ENCODE measurements at regions not wholly inside any gene's neighbourhood (a gene's known extent, or its start where the extent isn't known, plus 50 kb on each side); places are given as distances from the start of the nearest gene placed in this dataset.
A peak's percentile ranks its signal among the peaks of the same experiment; 100 is the strongest.

DNA sequence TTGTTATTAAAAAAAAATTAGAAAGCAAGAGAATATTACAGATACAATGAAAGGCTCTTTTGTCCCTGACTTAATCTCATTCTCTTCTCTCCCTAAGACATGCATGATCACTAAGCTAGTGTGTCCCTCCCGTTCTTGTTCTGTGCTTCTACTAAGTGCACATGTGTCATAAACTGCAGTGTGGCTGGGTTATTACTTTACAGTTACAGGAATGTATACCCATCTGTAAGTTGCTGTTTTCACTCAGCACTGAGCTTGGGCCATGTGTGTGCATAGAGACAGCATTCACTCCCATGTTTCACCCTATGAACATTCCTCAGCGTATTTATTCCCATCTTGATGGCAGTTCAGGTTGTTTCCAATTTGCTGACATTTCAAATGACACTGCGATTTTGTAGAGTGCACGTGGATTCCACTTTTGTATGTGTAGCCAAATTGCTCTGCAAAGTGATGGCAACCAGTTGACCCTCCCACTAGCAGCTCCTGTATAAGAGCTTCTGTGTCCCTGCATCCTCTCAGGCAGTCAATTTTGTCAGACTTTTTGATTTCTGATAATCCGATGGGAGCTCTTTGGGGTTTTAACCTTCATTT, 145.8 kb upstream of the UBE2E1 start:
- Histone ChIP-seq H3K36me3 (ENCODE audit: insufficient read depth, low read length) (no peaks in the 10 kb centered on the region), H3K79me2 (ENCODE audit: insufficient read depth, low read length) (no peaks in the 10 kb centered on the region), H3K4me1 (ENCODE audit: insufficient read depth, low read length) (peaks cover 8% of the 10 kb centered on the region), H3K27ac (ENCODE audit: low read depth, low read length) (no peak overlapping the region), H3K27me3 (ENCODE audit: insufficient read depth, low read length) (no peaks in the 10 kb centered on the region), H3K4me3 (ENCODE audit: insufficient read depth, low read length) (no peak overlapping the region), H3K9me3 (ENCODE audit: low read depth, low read length) (no peaks in the 10 kb centered on the region), H4K20me1 (ENCODE audit: insufficient read depth, low read length) (no peaks in the 10 kb centered on the region), H3K4me2 (ENCODE audit: insufficient read depth, low read length) (no peak overlapping the region), H2AFZ (ENCODE audit: low read length) (no peak overlapping the region)
- DNase-seq (ENCODE audit: insufficient read length, low spot score, missing footprints) = no peak
- TF ChIP-seq CTCF (IDR thresholded peaks at IDR 0.05; ENCODE audit: extremely low read depth, low read depth, low read length) = no peak

DNA sequence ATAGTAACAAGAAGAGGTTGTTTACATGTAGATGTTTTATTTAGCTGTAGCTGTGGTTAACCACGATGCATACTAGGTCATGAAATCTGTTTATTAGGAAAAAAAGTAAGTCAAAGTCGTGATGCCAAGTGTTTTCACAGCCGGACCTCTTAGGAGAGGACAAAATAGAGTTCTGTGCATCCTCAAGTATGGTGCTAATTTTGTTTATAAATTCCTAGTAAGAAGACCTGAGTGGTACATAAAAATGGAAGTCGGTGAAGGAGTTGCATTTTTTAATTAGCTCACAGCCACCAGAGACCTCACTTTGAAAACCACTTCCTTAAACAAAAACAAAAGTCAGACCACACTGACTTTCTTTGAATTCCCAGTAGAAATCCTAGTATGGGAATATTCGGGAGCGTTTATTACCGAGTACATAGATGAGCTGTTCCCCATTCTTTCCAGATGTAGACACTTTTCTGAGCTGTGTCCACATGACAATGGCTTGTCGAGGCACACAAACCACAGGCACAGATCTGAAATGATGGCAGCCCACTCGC, 143.6 kb upstream of the UBE2E1 start:
- peak; percentile 55 for DNase-seq (ENCODE audit: insufficient read length, low spot score, missing footprints)
- Histone ChIP-seq H3K36me3 (ENCODE audit: insufficient read depth, low read length) (no peaks in the 10 kb centered on the region), H3K9me3 (ENCODE audit: low read depth, low read length) (no peaks in the 10 kb centered on the region), H3K27ac (ENCODE audit: low read depth, low read length) (no peak overlapping the region), H3K4me3 (ENCODE audit: insufficient read depth, low read length) (peak overlapping the region; percentile 23), H3K4me1 (ENCODE audit: insufficient read depth, low read length) (peaks cover 8% of the 10 kb centered on the region), H2AFZ (ENCODE audit: low read length) (peak overlapping the region; percentile 61), H3K4me2 (ENCODE audit: insufficient read depth, low read length) (no peak overlapping the region), H4K20me1 (ENCODE audit: insufficient read depth, low read length) (no peaks in the 10 kb centered on the region), H3K79me2 (ENCODE audit: insufficient read depth, low read length) (no peaks in the 10 kb centered on the region), H3K27me3 (ENCODE audit: insufficient read depth, low read length) (no peaks in the 10 kb centered on the region)
- no peak for TF ChIP-seq CTCF (IDR thresholded peaks at IDR 0.05; ENCODE audit: extremely low read depth, low read depth, low read length)

DNA sequence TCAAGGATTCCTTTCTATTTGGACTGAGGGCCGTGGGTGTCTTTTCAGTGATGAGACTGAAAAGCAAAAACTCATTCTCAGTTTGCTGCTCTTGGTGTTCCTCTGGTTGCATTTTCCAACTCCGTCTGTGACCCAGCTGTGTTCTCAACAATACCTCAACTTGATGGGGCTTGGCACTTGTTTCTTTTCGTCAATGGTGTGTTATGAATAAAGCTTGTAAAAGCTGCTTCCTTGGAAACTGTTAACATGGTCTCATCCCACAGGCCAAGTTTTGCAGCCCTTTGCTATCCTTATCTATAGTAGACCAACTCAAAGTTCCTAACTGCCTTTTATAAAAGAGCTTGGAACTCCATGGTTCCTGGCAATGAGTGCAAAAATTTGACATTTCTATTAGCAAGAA, 142.5 kb upstream of the UBE2E1 start:
- TF ChIP-seq CTCF (IDR thresholded peaks at IDR 0.05; ENCODE audit: extremely low read depth, low read depth, low read length) = no peak
- Histone ChIP-seq H3K27me3 (ENCODE audit: insufficient read depth, low read length) (no peaks in the 10 kb centered on the region), H3K4me2 (ENCODE audit: insufficient read depth, low read length) (no peak overlapping the region), H4K20me1 (ENCODE audit: insufficient read depth, low read length) (no peaks in the 10 kb centered on the region), H3K4me3 (ENCODE audit: insufficient read depth, low read length) (no peak overlapping the region), H3K79me2 (ENCODE audit: insufficient read depth, low read length) (no peaks in the 10 kb centered on the region), H3K27ac (ENCODE audit: low read depth, low read length) (no peak overlapping the region), H3K9me3 (ENCODE audit: low read depth, low read length) (no peaks in the 10 kb centered on the region), H3K36me3 (ENCODE audit: insufficient read depth, low read length) (no peaks in the 10 kb centered on the region), H2AFZ (ENCODE audit: low read length) (no peak overlapping the region), H3K4me1 (ENCODE audit: insufficient read depth, low read length) (peaks cover 19% of the 10 kb centered on the region)
- DNase-seq (ENCODE audit: insufficient read length, low spot score, missing footprints) = no peak

- TF ChIP-seq CTCF (IDR thresholded peaks at IDR 0.05; ENCODE audit: extremely low read depth, low read depth, low read length) = no peak
- no peak overlapping the region for H3K4me2 ChIP-seq (ENCODE audit: insufficient read depth, low read length)
- no peaks in the 10 kb centered on the region for H3K27me3 ChIP-seq (ENCODE audit: insufficient read depth, low read length)
- no peak overlapping the region for H2AFZ ChIP-seq (ENCODE audit: low read length)
- H4K20me1 ChIP-seq (ENCODE audit: insufficient read depth, low read length) = no peaks in the 10 kb centered on the region
- no peak for DNase-seq (ENCODE audit: insufficient read length, low spot score, missing footprints)
- H3K9me3 ChIP-seq (ENCODE audit: low read depth, low read length) = no peaks in the 10 kb centered on the region
- peaks cover 24% of the 10 kb centered on the region for H3K4me1 ChIP-seq (ENCODE audit: insufficient read depth, low read length)
- H3K4me3 ChIP-seq (ENCODE audit: insufficient read depth, low read length) = no peak overlapping the region
- H3K79me2 ChIP-seq (ENCODE audit: insufficient read depth, low read length) = no peaks in the 10 kb centered on the region
- no peak overlapping the region for H3K27ac ChIP-seq (ENCODE audit: low read depth, low read length)
- H3K36me3 ChIP-seq (ENCODE audit: insufficient read depth, low read length) = no peaks in the 10 kb centered on the region
These were observed 142.0 kb upstream of the UBE2E1 start for GRCh38 chr3:23663661-23664186.

Data from osteoblast (primary cell).